ENCODE measurements at regions not wholly inside any gene's neighbourhood (a gene's known extent, or its start where the extent isn't known, plus 50 kb on each side); places are given as distances from the start of the nearest gene placed in this dataset.

DNA sequence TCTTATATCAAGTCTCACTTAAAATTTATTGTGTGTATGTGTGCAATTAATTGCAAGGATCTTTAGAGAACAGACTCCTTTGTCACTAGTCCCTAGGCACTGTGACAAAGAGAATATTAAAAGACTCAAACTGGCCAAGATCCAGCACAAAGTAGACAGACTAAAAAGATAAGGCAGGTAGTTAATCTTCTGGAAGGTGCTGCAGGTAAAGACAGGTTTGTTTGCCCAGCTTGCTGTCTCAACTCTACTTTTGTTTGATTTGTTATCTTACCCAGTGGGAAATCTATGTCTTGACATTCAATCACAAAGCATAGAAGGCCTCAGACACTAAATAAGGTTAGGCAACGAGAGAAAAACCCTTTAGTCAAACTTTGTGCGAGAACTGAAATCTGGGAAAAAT lies 807.9 kb upstream of the LRRN3 start:
- DNase-seq (no peak), ATAC-seq (no peak)
- intact Hi-C loops (cut with DNase I): no loop called here
- H3K36me3 ChIP-seq: no peaks in the 10 kb centered on the region
- peaks cover 0 to 4% of the 10 kb centered on the region in 2 donors for H3K9me3 ChIP-seq
- H3K4me3 ChIP-seq: no peak overlapping the region
- no peak overlapping the region for H3K27ac ChIP-seq
- TF ChIP-seq, protein P1, sequence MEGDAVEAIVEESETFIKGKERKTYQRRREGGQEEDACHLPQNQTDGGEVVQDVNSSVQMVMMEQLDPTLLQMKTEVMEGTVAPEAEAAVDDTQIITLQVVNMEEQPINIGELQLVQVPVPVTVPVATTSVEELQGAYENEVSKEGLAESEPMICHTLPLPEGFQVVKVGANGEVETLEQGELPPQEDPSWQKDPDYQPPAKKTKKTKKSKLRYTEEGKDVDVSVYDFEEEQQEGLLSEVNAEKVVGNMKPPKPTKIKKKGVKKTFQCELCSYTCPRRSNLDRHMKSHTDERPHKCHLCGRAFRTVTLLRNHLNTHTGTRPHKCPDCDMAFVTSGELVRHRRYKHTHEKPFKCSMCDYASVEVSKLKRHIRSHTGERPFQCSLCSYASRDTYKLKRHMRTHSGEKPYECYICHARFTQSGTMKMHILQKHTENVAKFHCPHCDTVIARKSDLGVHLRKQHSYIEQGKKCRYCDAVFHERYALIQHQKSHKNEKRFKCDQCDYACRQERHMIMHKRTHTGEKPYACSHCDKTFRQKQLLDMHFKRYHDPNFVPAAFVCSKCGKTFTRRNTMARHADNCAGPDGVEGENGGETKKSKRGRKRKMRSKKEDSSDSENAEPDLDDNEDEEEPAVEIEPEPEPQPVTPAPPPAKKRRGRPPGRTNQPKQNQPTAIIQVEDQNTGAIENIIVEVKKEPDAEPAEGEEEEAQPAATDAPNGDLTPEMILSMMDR (IDR thresholded peaks at IDR 0.05): no peak
- H3K4me1 ChIP-seq: no peaks in the 10 kb centered on the region
- H3K27me3 ChIP-seq: no peaks in the 10 kb centered on the region

DNA sequence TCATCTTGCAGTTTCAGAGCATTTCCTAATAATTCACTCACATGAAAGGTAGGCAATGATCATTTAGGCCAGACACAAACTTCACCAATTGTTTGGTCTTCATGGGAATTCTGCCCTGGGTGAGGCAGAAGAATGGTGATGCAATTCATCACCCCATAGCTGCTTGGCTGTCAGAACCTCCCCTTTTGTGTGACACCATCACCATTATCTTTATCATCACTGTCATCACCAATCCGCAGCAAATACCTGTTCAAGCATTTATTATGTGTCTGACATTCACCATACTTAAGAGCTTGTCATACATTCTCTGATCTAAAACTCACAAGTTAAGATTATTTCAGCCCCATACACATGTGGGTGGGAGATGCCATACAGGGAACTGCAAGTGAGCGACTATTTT lies 799.5 kb upstream of the LRRN3 start:
- intact Hi-C loops (cut with DNase I): no loop called here
- DNase-seq (no peak), ATAC-seq (no peak)
- Histone ChIP-seq H3K27me3 (no peaks in the 10 kb centered on the region), H3K9me3 (no peaks in the 10 kb centered on the region), H3K36me3 (no peaks in the 10 kb centered on the region), H3K27ac (no peak overlapping the region), H3K4me1 (no peaks in the 10 kb centered on the region), H3K4me3 (no peak overlapping the region)
- TF ChIP-seq, protein P1 (IDR thresholded peaks at IDR 0.05): no peak

DNA sequence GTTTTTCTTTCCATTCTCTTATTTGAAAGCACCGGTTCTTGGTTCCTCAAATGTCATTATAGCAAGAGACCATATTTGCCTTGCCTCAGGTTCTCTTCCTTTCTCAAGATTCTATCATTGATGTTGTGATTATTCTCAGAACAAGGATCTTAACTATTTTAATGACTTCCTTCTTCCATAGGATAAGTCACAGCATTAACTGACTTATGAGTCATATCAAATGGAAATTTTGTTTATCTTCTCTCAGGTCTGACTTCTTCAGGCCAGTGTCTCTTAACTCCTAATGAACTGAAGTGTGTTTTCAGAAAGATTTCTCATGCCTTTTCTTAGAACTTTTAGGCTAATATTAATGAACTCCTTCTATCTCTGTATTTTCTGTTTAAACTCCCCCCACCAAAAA lies 794.6 kb upstream of the LRRN3 start:
- Histone ChIP-seq H3K27ac (no peak overlapping the region), H3K36me3 (no peaks in the 10 kb centered on the region), H3K4me3 (no peak overlapping the region), H3K9me3 (peaks cover 0 to 3% of the 10 kb centered on the region in 2 donors), H3K27me3 (no peaks in the 10 kb centered on the region), H3K4me1 (no peaks in the 10 kb centered on the region)
- intact Hi-C loops (cut with DNase I): no loop called here
- TF ChIP-seq, protein P1 (IDR thresholded peaks at IDR 0.05): no peak
- no peak for DNase-seq
- ATAC-seq: no peak

DNA sequence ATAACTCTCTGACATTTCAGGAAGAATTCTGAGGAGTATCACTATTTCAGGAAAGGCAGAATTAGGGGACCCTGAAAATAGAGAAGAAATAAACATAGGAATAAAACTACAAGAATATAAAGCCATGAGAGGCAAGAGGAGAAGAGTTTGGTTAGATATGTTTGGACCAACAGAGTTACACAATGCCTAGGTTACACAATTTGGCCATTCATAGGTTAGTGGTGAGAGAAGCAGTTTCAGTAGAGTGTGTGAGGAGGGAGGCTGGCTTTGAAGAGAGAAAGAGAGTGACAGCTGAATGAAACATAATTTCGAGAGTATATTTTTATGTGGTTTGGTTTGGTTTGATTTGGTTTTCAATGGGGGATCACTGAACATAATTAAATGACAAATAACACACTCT lies 783.2 kb upstream of the LRRN3 start:
- TF ChIP-seq, protein P1 (IDR thresholded peaks at IDR 0.05): no peak
- no peaks in the 10 kb centered on the region for H3K36me3 ChIP-seq
- no peak overlapping the region for H3K27ac ChIP-seq
- no peak for ATAC-seq
- H3K27me3 ChIP-seq: no peaks in the 10 kb centered on the region
- H3K4me1 ChIP-seq: no peaks in the 10 kb centered on the region
- no peak overlapping the region for H3K4me3 ChIP-seq
- H3K9me3 ChIP-seq: peaks cover 0 to 20% of the 10 kb centered on the region in 2 donors
- intact Hi-C loops (cut with DNase I): no loop called here
- no peak for DNase-seq

DNA sequence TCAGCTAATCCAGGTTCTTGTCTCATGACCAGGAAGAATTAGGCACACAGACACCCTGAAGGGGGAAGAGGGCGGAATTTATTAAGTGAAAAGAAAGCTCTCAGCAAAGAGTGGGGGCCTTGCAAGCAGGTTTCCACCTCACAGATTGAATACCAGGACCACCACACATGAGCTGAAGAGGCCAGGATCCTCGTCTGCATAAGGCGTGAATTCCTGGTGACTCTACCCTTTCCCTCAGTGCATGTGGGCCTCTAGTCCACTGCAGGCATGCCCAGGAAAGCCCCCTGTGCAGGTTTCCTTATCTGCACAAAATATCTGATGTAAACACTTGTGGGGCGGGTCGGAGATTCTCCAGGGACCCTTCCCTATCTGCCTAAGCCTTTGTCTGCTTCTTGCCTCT lies 782.1 kb upstream of the LRRN3 start:
- H3K9me3 ChIP-seq: peaks cover 0 to 20% of the 10 kb centered on the region in 2 donors
- TF ChIP-seq, protein P1 (IDR thresholded peaks at IDR 0.05): no peak
- H3K27ac ChIP-seq: no peak overlapping the region
- no peaks in the 10 kb centered on the region for H3K27me3 ChIP-seq
- no peak for DNase-seq
- intact Hi-C loops (cut with DNase I): no loop called here
- no peaks in the 10 kb centered on the region for H3K36me3 ChIP-seq
- no peaks in the 10 kb centered on the region for H3K4me1 ChIP-seq
- ATAC-seq: no peak
- no peak overlapping the region for H3K4me3 ChIP-seq
